Tibial nerve (tissue), 4 donors: ENCODE measurements at regions not wholly inside any gene's neighbourhood (a gene's known extent, or its start where the extent isn't known, plus 50 kb on each side); places are given as distances from the start of the nearest gene placed in this dataset.

Experiments used
- CTCF ChIP-seq, 5 experiments: fragments of 200-600 bp in 3 of 5; fragments of 450-650 bp in 2 of 5; sonication (generic) in 3 of 5; IDR thresholded peaks; one replicate each; pipeline ENCODE4 v1.5.1; 2016 to 2019; ENCODE audit warnings: antibody characterized with exemption in 5 of 5, mild to moderate bottlenecking in 3 of 5, moderate library complexity in 2 of 5
- EP300 ChIP-seq, 2 donors: sonication (generic); formaldehyde crosslinking; IDR thresholded peaks; one replicate each; pipeline ENCODE4 v1.6.1; 2017; ENCODE audit warnings: antibody characterized with exemption in 2 of 2, mild to moderate bottlenecking in 1 of 2
- POLR2A ChIP-seq, 2 donors: fragments of 450-650 bp; IDR thresholded peaks; one replicate each; pipeline ENCODE4 v1.6.1; 2017; ENCODE audit warnings: antibody characterized with exemption in 2 of 2, mild to moderate bottlenecking in 2 of 2, moderate library complexity in 2 of 2

GRCh38 chr9:1505489-1505888, 455.3 kb downstream of the DMRT2 start:
- no peak for TF ChIP-seq CTCF (IDR thresholded peaks at IDR 0.05)
- TF ChIP-seq POLR2A (IDR thresholded peaks at IDR 0.05) = no peak
- TF ChIP-seq EP300 (IDR thresholded peaks at IDR 0.05) = no peak
